ENCODE measurements at regions not wholly inside any gene's neighbourhood (a gene's known extent, or its start where the extent isn't known, plus 50 kb on each side); places are given as distances from the start of the nearest gene placed in this dataset.

- no peak for DNase-seq
Measured at GRCh38 chr6:4549556-4550226, 226.5 kb upstream of the CDYL start.

- DNase-seq, result no peak
Measured at GRCh38 chr6:4545893-4546292, 230.3 kb upstream of the CDYL start.

- no peak for DNase-seq
Measured at GRCh38 chr6:4543596-4543995, 232.6 kb upstream of the CDYL start.

- DNase-seq, result no peak
Measured at GRCh38 chr6:4533576-4533975, 242.6 kb upstream of the CDYL start.

- no peak for DNase-seq
Measured at GRCh38 chr6:4531406-4531805, 244.8 kb upstream of the CDYL start.

GRCh38 chr6:4522453-4522852 lies 253.8 kb upstream of the CDYL start:
- no peak for DNase-seq

- no peak for DNase-seq
Measured at GRCh38 chr6:4521070-4521469, 255.1 kb upstream of the CDYL start.

GRCh38 chr6:4518506-4518905 lies 257.7 kb upstream of the CDYL start:
- DNase-seq, result no peak

GRCh38 chr6:4516206-4516605 lies 260.0 kb upstream of the CDYL start:
- DNase-seq, result no peak

- DNase-seq, result no peak
Measured at GRCh38 chr6:4513561-4513960, 262.6 kb upstream of the CDYL start.

- DNase-seq, result no peak
Measured at GRCh38 chr6:4512051-4512471, 264.1 kb upstream of the CDYL start.

GRCh38 chr6:4511641-4512020 lies 264.6 kb upstream of the CDYL start:
- no peak for DNase-seq

GRCh38 chr6:4510906-4511640 lies 265.1 kb upstream of the CDYL start:
- no peak for DNase-seq

GRCh38 chr6:4510317-4510716 lies 265.9 kb upstream of the CDYL start:
- no peak for DNase-seq

- DNase-seq, result no peak
Measured at GRCh38 chr6:4509506-4509905, 266.7 kb upstream of the CDYL start.

GRCh38 chr6:4506792-4507191 lies 269.4 kb upstream of the CDYL start:
- no peak for DNase-seq

GRCh38 chr6:4506223-4506622 lies 270.0 kb upstream of the CDYL start:
- DNase-seq, result no peak

GRCh38 chr6:4504700-4505099 lies 271.5 kb upstream of the CDYL start:
- DNase-seq, result no peak

- no peak for DNase-seq
Measured at GRCh38 chr6:4503700-4504099, 272.5 kb upstream of the CDYL start.

GRCh38 chr6:4496284-4496683 lies 279.9 kb upstream of the CDYL start:
- no peak for DNase-seq

GRCh38 chr6:4491501-4492260 lies 284.5 kb upstream of the CDYL start:
- no peak for DNase-seq

GRCh38 chr6:4489538-4489937 lies 286.7 kb upstream of the CDYL start:
- no peak for DNase-seq

GRCh38 chr6:4488389-4488788 lies 287.8 kb upstream of the CDYL start:
- no peak for DNase-seq

- no peak for DNase-seq
Measured at GRCh38 chr6:4487538-4487937, 288.7 kb upstream of the CDYL start.

Data from stimulated activated naive CD4-positive, alpha-beta T cell treated with Interleukin-2 at 50 U/mL for 16 hours (primary cell).